Lung (tissue), 11 donors: ENCODE measurements at regions not wholly inside any gene's neighbourhood (a gene's known extent, or its start where the extent isn't known, plus 50 kb on each side); places are given as distances from the start of the nearest gene placed in this dataset.
A peak's percentile ranks its signal among the peaks of the same experiment; 100 is the strongest.

ENCODE experiments used
- ATAC-seq: fragments of 200-7000 bp; cut with Tn5 transposase; one replicate; pipeline ENCODE4 v1.9.1; 2020; ENCODE audit warnings: moderate number of reproducible peaks; ENCODE audit not compliant: insufficient read depth, low FRiP score
- DNase-seq, 3 donors: peaks; one replicate each; pipeline ENCODE4 v3.0.0-alpha.2; 2013 to 2017
- H3K27ac ChIP-seq, 2 donors: one replicate each; pipeline ENCODE4 v1.5.1; 2013; ENCODE audit warnings: mild to moderate bottlenecking in 2 of 2, moderate library complexity in 2 of 2, control low read depth in 1 of 2, inconsistent platforms in 1 of 2, low read depth in 1 of 2, low read length in 1 of 2
- H3K27me3 ChIP-seq, 3 donors: one replicate each; pipeline ENCODE4 v1.5.1; 2013; ENCODE audit warnings: low read length in 2 of 3; ENCODE audit not compliant: control insufficient read depth in 3 of 3, insufficient read depth in 3 of 3
- H3K36me3 ChIP-seq, 4 donors: one replicate each; pipeline ENCODE4 v1.5.1; 2013; ENCODE audit warnings: low read length in 4 of 4, mild to moderate bottlenecking in 1 of 4, moderate library complexity in 1 of 4; ENCODE audit not compliant: control insufficient read depth in 4 of 4, insufficient read depth in 4 of 4
- H3K4me1 ChIP-seq, 5 donors: one replicate each; pipeline ENCODE4 v1.5.1; 2013; ENCODE audit warnings: low read length in 5 of 5, mild to moderate bottlenecking in 2 of 5, moderate library complexity in 1 of 5; ENCODE audit not compliant: control insufficient read depth in 5 of 5, insufficient read depth in 5 of 5
- H3K4me3 ChIP-seq: one replicate; pipeline ENCODE4 v1.5.1; 2013; ENCODE audit warnings: mild to moderate bottlenecking, control low read depth, moderate library complexity
- H3K9ac ChIP-seq, 2 donors: one replicate each; pipeline ENCODE4 v1.5.1; 2013; ENCODE audit warnings: low read length in 2 of 2, control low read depth in 1 of 2; ENCODE audit not compliant: insufficient read depth in 1 of 2
- H3K9me3 ChIP-seq, 4 donors: one replicate each; pipeline ENCODE4 v1.5.1; 2013; ENCODE audit warnings: low read length in 3 of 4, mild to moderate bottlenecking in 1 of 4, moderate library complexity in 1 of 4; ENCODE audit not compliant: control insufficient read depth in 4 of 4, insufficient read depth in 3 of 4
- WGBS, 2 donors: extraction: QIAGEN DNeasy Blood & Tissue Kit; methylation state at CpG; one replicate each; pipeline ENCODE4 v1.1.7; 2013; 5-methylcytosine and 5-hydroxymethylcytosine counted together
- TF ChIP-seq, protein P1 (sequence below): IDR thresholded peaks from 2 replicates; pipeline ENCODE4 v1.5.1; 2012; ENCODE audit warnings: mild to moderate bottlenecking; ENCODE audit errors: control extremely low read depth, extremely low read depth
- donor health status: control.
- donor health status: control.
- donor health status: Bipolar disorder and iron deficiency.
- donor health status: healthy.
- donor health status: DM: yes; HTN: yes; CAD: no.

DNA sequence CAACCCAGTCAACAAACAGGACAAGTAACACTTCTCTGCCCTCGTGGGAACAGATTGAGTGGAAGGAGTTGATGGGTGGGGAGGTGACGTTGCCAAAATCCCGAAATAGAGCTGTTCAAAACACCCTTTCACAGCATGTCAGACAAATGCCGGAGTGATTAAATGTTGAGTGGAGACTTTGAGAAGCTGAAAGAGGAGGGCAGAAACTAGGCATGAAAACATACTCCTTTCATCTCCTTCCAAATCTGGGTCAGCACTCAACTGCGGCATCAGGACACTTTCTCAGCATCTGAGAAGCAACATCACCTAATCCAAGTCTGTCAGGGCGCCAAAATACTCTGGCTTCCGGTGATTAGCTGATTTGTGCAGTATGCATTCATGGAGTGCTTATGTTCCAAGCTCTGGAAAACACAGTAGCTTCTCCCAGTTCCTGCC is 51.5 kb upstream of the MRI1 start:
- 32 to 58% methylated on average over 7 of the region's 7 CpGs for WGBS, 2 donors
- H3K27ac ChIP-seq: no peak overlapping the region
- peaks cover 0 to 7% (median 2%) of the 10 kb centered on the region in 4 donors for H3K9me3 ChIP-seq
- TF ChIP-seq, protein P1, sequence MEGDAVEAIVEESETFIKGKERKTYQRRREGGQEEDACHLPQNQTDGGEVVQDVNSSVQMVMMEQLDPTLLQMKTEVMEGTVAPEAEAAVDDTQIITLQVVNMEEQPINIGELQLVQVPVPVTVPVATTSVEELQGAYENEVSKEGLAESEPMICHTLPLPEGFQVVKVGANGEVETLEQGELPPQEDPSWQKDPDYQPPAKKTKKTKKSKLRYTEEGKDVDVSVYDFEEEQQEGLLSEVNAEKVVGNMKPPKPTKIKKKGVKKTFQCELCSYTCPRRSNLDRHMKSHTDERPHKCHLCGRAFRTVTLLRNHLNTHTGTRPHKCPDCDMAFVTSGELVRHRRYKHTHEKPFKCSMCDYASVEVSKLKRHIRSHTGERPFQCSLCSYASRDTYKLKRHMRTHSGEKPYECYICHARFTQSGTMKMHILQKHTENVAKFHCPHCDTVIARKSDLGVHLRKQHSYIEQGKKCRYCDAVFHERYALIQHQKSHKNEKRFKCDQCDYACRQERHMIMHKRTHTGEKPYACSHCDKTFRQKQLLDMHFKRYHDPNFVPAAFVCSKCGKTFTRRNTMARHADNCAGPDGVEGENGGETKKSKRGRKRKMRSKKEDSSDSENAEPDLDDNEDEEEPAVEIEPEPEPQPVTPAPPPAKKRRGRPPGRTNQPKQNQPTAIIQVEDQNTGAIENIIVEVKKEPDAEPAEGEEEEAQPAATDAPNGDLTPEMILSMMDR: no peak
- H3K27me3 ChIP-seq: peaks cover 0 to 3% (median 0%) of the 10 kb centered on the region in 3 donors
- peaks cover 0 to 7% (median 3%) of the 10 kb centered on the region in 5 donors for H3K4me1 ChIP-seq
- ATAC-seq (no peak), DNase-seq (peak; percentile 20 to 80 (median 36))
- no peak overlapping the region for H3K4me3 ChIP-seq
- no peaks in the 10 kb centered on the region for H3K36me3 ChIP-seq
- H3K9ac ChIP-seq: no peak overlapping the region

DNA sequence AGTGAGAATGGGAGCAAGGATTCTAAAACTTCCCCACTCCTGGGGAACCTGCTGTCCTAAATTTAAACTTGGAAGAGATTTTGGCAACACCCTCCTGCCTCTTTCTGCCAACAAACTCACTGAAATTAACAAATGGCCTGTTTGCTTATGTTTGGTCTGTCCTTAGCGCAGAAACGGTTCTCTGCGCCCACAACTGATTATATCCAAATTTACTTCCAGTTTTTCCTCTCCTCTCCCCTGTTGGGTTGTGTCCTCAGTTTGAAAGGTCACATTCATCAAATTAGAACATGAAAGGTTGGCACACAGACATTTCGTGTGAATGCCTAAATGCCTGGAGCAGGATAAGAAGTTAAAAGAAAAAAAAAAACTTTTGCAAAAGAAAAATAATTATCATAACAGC is 56.4 kb upstream of the MRI1 start:
- no peaks in the 10 kb centered on the region for H3K36me3 ChIP-seq

DNA sequence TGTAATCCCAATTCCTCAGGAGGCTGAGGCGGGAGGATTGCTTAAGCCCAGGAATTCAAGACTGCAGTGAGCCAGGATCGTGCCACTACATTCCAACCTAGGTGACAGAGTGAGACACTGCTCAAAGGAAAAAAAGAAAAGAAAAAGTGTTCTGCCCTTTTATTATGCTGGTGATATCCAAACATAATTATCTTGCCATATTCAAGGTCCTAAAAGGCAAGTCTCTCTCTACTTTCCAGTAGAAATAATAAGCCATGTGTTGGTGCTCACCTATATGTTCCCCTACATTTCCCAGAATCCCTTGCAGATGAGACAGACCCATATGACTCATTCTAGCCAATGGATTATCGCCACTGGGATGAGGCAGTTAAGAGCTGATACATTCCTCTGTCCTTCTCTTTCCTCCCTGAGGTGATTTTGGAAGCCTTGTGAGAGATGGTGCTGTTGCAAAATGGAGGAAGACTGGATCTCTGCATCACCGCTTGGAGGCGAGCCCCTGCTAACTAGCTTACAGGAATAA is 58.3 kb upstream of the MRI1 start:
- TF ChIP-seq, protein P1: no peak
- H3K4me3 ChIP-seq: no peak overlapping the region
- H3K36me3 ChIP-seq: no peaks in the 10 kb centered on the region
- H3K27ac ChIP-seq: no peak overlapping the region
- H3K4me1 ChIP-seq: peaks cover 0 to 3% (median 0%) of the 10 kb centered on the region in 5 donors
- ATAC-seq (no peak), DNase-seq (no peak)
- no peak overlapping the region for H3K9ac ChIP-seq
- H3K9me3 ChIP-seq: peaks cover 0 to 14% (median 0%) of the 10 kb centered on the region in 4 donors
- 93% methylated on average over 5 of the region's 5 CpGs for WGBS, 2 donors
- H3K27me3 ChIP-seq: peaks cover 0 to 4% (median 0%) of the 10 kb centered on the region in 3 donors

More for the DNA sequence above, 56.4 kb upstream of the MRI1 start:
- WGBS, 2 donors: 19 to 31% methylated on average over 4 of the region's 4 CpGs
- DNase-seq: peak in 2 of 3 donors; percentile 32 to 57
- Histone ChIP-seq H3K4me1 (peaks cover 0 to 7% (median 3%) of the 10 kb centered on the region in 5 donors), H3K27ac (no peak overlapping the region), H3K4me3 (no peak overlapping the region), H3K27me3 (no peaks in the 10 kb centered on the region), H3K9ac (no peak overlapping the region), H3K9me3 (peaks cover 0 to 11% (median 0%) of the 10 kb centered on the region in 4 donors)
- TF ChIP-seq, protein P1: no peak
- ATAC-seq: no peak

DNA sequence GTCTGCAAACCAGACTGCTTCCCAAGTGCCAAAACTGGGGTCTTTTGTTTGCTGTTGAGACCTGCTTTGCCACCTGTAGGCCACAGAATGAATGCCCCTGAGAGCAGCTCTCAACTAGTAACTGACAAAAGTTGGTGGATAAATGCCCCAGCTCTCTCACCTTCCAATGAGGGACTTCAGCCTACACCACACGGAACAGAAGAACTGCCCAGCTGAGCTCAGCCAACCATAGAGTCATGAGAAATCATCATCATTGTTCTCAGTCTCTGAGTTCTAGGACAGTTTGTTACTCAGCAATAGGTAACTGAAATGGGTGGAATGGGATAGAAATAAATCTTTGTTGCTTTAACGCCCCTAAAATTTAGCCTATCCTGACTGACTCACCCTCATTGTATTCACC is 59.1 kb upstream of the MRI1 start:
- no peak overlapping the region for H3K9ac ChIP-seq
- peaks cover 0 to 3% (median 0%) of the 10 kb centered on the region in 5 donors for H3K4me1 ChIP-seq
- no peak overlapping the region for H3K27ac ChIP-seq
- 93 to 94% methylated on average over 2 of the region's 2 CpGs for WGBS, 2 donors
- H3K9me3 ChIP-seq: peaks cover 0 to 14% (median 0%) of the 10 kb centered on the region in 4 donors
- no peak overlapping the region for H3K4me3 ChIP-seq
- no peak for DNase-seq
- no peaks in the 10 kb centered on the region for H3K36me3 ChIP-seq
- ATAC-seq: no peak
- TF ChIP-seq, protein P1: no peak
- peaks cover 0 to 4% (median 0%) of the 10 kb centered on the region in 3 donors for H3K27me3 ChIP-seq
